Astrocyte (in vitro differentiated cells and primary cell): ENCODE measurements at regions not wholly inside any gene's neighbourhood (a gene's known extent, or its start where the extent isn't known, plus 50 kb on each side); places are given as distances from the start of the nearest gene placed in this dataset.

Experiments used
- EZH2 ChIP-seq: IDR thresholded peaks from 2 replicates; pipeline ENCODE4 v1.6.1; 2012; ENCODE audit warnings: mild to moderate bottlenecking, low read length, inconsistent platforms; ENCODE audit not compliant: insufficient read depth
- TF ChIP-seq, protein P1 (sequence below): IDR thresholded peaks from 2 replicates; pipeline ENCODE4 v1.5.1; 2011; ENCODE audit warnings: low read depth, mild to moderate bottlenecking, inconsistent platforms, low read length, moderate library complexity; ENCODE audit not compliant: insufficient read depth

DNA sequence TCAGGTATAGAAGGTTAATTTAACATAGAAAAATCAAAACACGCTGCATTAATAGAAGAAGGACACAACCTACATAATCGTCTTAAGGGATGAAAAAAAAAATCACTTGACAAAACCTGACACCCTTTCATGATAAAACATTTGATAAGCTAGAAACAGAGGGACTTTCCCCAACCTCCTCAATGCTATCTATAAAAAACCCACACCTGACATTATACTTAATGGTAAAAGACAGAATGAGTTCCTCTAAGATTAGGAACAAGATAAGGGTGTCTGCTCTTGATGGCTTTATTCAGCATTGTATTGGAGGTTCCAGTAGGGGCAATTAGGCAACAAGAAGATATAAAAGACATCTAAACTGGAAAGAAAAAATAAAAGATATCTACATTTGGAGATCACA is 69.9 kb upstream of the KBTBD8 start:
- TF ChIP-seq, protein P1, sequence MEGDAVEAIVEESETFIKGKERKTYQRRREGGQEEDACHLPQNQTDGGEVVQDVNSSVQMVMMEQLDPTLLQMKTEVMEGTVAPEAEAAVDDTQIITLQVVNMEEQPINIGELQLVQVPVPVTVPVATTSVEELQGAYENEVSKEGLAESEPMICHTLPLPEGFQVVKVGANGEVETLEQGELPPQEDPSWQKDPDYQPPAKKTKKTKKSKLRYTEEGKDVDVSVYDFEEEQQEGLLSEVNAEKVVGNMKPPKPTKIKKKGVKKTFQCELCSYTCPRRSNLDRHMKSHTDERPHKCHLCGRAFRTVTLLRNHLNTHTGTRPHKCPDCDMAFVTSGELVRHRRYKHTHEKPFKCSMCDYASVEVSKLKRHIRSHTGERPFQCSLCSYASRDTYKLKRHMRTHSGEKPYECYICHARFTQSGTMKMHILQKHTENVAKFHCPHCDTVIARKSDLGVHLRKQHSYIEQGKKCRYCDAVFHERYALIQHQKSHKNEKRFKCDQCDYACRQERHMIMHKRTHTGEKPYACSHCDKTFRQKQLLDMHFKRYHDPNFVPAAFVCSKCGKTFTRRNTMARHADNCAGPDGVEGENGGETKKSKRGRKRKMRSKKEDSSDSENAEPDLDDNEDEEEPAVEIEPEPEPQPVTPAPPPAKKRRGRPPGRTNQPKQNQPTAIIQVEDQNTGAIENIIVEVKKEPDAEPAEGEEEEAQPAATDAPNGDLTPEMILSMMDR, result no peak
- TF ChIP-seq EZH2, result no peak
